Transverse colon (tissue), 3 donors: ENCODE measurements at regions not wholly inside any gene's neighbourhood (a gene's known extent, or its start where the extent isn't known, plus 50 kb on each side); places are given as distances from the start of the nearest gene placed in this dataset.

Experiments used
- POLR2A ChIP-seq: fragments of 450-650 bp; IDR thresholded peaks from one replicate; pipeline ENCODE4 v1.6.1; 2016; ENCODE audit warnings: antibody characterized with exemption, mild to moderate bottlenecking, moderate library complexity
- POLR2AphosphoS5 ChIP-seq, 3 donors: sonication (generic); formaldehyde crosslinking; IDR thresholded peaks; one replicate each; pipeline ENCODE4 v1.6.1; 2016; ENCODE audit warnings: antibody characterized with exemption in 3 of 3

- TF ChIP-seq POLR2A, result no peak
- no peak for TF ChIP-seq POLR2AphosphoS5 (IDR thresholded peaks at IDR 0.05)
These were observed 109.7 kb upstream of the TMEM45B start for GRCh38 chr11:129705933-129706332.
